ENCODE measurements at regions not wholly inside any gene's neighbourhood (a gene's known extent, or its start where the extent isn't known, plus 50 kb on each side); places are given as distances from the start of the nearest gene placed in this dataset.
"Not testable (repeated sequence)": the region's sequence is repeated elsewhere in the genome, so short reads cannot be mapped to it uniquely, and the experiment has no call there.

GRCh38 chr14:88980907-88981306 lies 156.5 kb downstream of the TTC8 start:
- not testable (repeated sequence) for TF ChIP-seq CTCF, POLR2A (IDR thresholded peaks at IDR 0.05)

Data from esophagus squamous epithelium (tissue), 4 donors.